GM13976 (cell line): ENCODE measurements at regions not wholly inside any gene's neighbourhood (a gene's known extent, or its start where the extent isn't known, plus 50 kb on each side); places are given as distances from the start of the nearest gene placed in this dataset.

ENCODE experiments used
- DNase-seq: peaks from one replicate; pipeline ENCODE4 v3.0.0; 2012; ENCODE audit warnings: low spot score
- in situ Hi-C: fragments of 300-500 bp; cut with MboI; formaldehyde crosslinking; loops from one replicate; pipeline ENCODE4 v1.12.0; 2022; ENCODE audit warnings: low sequenced_read_pairs, mixed read lengths, inconsistent platforms; ENCODE audit not compliant: unreplicated experiment
- TF ChIP-seq, protein P1 (sequence below): IDR thresholded peaks from 2 replicates; pipeline ENCODE4 v1.5.1; 2012; ENCODE audit warnings: borderline replicate concordance, mild to moderate bottlenecking; ENCODE audit not compliant: insufficient read depth; ENCODE audit errors: extremely low read depth, missing control alignments, control extremely low read depth

DNA sequence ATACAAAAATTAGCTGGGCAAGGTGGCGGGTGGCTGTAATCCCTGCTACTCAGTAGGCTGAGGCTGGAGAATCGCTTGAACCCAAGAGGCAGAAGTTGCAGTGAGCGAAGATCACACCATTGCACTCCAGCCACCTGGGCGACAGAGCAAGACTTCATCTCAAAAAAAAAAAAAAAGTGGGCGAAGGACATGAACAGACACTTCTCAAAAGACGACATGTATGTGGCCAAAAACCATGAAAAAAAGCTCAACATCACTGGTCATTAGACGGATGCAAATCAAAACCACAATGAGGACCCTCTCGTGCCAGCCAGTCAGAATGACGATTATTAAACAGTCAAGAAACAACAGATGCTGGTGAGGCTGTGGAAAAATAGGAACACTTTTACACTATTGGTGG is 344.9 kb upstream of the JARID2 start:
- DNase-seq = no peak
- in situ Hi-C loops = no loop called here
- TF ChIP-seq, protein P1, sequence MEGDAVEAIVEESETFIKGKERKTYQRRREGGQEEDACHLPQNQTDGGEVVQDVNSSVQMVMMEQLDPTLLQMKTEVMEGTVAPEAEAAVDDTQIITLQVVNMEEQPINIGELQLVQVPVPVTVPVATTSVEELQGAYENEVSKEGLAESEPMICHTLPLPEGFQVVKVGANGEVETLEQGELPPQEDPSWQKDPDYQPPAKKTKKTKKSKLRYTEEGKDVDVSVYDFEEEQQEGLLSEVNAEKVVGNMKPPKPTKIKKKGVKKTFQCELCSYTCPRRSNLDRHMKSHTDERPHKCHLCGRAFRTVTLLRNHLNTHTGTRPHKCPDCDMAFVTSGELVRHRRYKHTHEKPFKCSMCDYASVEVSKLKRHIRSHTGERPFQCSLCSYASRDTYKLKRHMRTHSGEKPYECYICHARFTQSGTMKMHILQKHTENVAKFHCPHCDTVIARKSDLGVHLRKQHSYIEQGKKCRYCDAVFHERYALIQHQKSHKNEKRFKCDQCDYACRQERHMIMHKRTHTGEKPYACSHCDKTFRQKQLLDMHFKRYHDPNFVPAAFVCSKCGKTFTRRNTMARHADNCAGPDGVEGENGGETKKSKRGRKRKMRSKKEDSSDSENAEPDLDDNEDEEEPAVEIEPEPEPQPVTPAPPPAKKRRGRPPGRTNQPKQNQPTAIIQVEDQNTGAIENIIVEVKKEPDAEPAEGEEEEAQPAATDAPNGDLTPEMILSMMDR = no peak

DNA sequence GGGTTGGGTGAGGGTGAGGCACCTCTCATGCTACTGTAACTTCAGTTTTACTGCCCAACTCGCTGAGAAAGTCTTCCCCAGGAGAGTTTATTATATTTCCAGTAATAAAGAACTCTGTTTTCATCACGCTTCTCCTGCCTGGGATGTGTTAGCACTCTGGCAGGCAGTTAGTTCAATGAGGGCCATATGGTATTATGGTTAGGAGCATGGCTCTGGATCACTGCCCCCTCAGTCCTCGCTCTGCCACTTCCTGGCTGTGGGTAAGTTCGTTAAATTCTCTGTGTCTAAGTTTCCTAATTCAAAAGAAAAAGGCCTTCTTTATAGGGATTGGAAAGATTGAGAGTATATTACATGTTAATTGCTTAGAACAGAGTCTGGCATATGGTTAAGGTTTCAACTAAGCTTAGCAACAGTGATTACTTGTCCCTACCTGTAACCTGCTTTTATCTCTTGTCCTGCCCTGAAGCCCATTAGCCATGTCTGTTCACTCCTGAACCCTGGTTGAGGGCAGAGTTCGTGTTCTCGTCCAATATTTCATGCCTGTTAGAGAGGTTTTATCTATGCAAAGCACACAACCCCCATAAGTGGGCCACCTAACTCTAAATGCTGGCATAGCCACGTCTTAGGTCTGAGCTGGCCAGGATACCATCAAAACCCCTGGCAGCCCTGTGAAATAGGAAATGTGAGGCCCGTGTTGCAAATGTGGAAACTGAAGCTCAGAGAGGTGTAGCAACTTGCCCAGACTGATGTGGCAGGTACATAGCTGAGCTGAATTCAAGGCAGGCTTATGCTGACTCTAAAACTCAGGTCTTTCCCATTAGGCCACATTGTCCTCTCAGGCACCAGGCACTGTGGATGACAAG is 342.5 kb upstream of the JARID2 start:
- DNase-seq = no peak
- in situ Hi-C loops = no loop called here

DNA sequence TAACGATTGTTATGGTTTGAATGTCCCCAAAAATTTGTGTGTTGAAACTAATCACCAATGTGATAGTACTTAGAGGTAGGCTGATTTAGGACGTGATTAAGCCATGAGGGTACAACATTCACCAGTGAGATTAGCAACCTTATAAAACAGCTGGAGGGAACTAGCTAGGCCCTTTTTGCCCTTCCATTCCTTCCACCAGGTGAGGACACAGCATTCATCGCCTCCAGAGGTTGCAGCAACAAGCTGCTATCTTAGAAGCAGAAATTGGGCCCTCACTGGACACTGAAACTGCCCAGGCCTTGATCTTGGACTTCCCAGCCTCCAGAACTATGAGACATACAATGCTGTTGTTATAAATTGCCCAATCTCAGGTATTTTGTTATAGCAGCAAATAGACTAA is 340.7 kb upstream of the JARID2 start:
- DNase-seq = no peak
- TF ChIP-seq, protein P1 = no peak
- in situ Hi-C loops = no loop called here

More for the DNA sequence above, 342.5 kb upstream of the JARID2 start:
- TF ChIP-seq, protein P1 = no peak

DNA sequence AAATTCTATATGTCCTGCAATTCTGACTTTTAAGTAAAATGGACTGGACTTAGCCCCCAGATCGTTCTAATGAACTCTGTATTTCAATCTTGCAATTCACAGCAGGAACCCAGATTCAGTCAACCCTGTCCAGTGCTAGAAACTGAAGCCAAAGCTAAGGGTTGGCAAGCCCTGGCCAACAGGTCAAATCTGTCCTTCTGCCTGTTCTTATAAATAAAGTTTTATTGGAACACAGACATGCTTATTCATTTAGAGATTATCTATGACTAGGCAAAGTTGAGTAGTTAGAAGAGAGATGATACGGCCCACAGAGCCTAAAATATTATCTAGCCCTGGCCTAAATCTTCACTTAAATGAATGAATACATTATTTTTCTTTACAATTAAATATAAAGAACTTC is 339.2 kb upstream of the JARID2 start:
- TF ChIP-seq, protein P1 = no peak
- in situ Hi-C loops = no loop called here
- no peak for DNase-seq

DNA sequence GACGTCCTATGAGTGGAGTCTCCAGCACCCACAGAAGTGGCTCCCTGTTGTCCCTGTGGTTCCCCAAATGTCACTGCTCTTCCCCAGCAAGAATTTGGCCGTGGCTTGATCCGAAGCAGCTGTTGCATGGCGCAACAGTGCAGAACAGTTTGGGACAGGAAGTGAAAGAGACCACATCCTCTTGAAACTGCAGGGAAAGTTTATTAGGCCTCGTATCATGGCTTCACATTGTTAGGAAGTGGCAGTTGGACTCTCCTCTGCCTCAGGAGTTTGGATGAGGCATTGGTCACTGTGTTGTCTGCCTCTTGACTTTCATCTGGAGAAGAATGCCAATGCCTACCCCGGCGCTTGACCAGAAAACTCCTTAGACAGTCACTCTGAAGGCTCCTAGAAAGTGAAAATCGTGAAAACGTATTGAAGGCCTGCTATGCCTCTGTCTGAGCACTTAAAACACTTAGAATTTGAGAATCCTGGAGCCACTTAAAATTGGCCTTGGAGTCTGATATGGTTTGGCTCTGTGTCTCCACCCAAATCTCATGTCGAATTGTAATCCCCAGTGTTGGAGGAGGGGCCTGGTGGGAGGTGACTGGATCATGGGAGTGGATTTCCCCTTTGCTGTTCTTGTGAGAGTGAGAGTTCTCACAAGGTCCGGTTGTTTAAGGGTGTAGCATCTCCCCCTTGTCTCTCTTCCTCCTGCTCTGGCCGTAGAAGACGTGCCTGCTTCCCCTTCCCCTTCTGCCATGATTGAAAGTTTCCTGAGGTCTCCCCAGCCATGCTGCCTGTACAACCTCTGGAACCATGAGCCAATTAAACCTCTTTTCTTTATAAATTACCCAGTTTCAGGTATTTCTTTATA is 334.9 kb upstream of the JARID2 start:
- in situ Hi-C loops = no loop called here
- peak; percentile 62 for DNase-seq
- TF ChIP-seq, protein P1 = no peak

DNA sequence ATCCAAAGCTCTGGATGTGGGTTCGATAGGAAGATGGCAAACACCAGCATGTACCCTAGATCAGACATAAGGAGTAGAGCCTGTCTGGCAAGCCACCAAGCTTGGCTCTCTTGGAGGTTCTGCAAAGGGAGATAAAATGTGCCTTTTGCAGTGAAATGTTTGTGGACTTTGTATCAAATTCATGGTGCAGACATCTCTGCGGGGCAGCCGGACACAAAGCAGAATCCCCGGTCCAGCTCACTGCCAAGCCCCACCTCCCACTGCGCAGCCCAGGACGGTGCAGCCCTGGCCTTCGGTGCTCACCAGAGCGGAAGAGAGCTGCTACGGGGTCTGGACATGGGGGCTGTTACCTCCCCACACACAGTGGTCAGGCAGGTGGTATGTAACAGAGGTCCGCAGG is 333.6 kb upstream of the JARID2 start:
- TF ChIP-seq, protein P1 = no peak
- DNase-seq = no peak
- in situ Hi-C loops = no loop called here
